GM12864 (cell line): ENCODE measurements at regions not wholly inside any gene's neighbourhood (a gene's known extent, or its start where the extent isn't known, plus 50 kb on each side); places are given as distances from the start of the nearest gene placed in this dataset.

Experiments
- DNase-seq: peaks from one replicate; pipeline ENCODE4 v3.0.0-alpha.2; 2011; ENCODE audit warnings: low read depth
- H3K4me3 ChIP-seq: 2 replicates; pipeline ENCODE4 v1.5.1; 2011; ENCODE audit warnings: mild to moderate bottlenecking, low read depth, low read length, control low read depth
- TF ChIP-seq, protein P1 (sequence below): IDR thresholded peaks from 2 replicates; pipeline ENCODE4 v1.5.1; 2011; ENCODE audit warnings: low read depth, mild to moderate bottlenecking, moderate library complexity, low read length, control low read depth, inconsistent platforms; ENCODE audit errors: missing control alignments

GRCh38 chr13:64531400-64531799 is 2698.7 kb downstream of the PCDH9 start:
- DNase-seq: no peak
- no peak overlapping the region for H3K4me3 ChIP-seq
- TF ChIP-seq, protein P1, sequence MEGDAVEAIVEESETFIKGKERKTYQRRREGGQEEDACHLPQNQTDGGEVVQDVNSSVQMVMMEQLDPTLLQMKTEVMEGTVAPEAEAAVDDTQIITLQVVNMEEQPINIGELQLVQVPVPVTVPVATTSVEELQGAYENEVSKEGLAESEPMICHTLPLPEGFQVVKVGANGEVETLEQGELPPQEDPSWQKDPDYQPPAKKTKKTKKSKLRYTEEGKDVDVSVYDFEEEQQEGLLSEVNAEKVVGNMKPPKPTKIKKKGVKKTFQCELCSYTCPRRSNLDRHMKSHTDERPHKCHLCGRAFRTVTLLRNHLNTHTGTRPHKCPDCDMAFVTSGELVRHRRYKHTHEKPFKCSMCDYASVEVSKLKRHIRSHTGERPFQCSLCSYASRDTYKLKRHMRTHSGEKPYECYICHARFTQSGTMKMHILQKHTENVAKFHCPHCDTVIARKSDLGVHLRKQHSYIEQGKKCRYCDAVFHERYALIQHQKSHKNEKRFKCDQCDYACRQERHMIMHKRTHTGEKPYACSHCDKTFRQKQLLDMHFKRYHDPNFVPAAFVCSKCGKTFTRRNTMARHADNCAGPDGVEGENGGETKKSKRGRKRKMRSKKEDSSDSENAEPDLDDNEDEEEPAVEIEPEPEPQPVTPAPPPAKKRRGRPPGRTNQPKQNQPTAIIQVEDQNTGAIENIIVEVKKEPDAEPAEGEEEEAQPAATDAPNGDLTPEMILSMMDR: no peak

GRCh38 chr13:64529874-64530485 is 2700.2 kb downstream of the PCDH9 start:
- TF ChIP-seq, protein P1: peak; percentile 47
- DNase-seq: no peak

GRCh38 chr13:64528838-64529237 is 2701.3 kb downstream of the PCDH9 start:
- DNase-seq: no peak
- TF ChIP-seq, protein P1: no peak
- no peak overlapping the region for H3K4me3 ChIP-seq

More at GRCh38 chr13:64529874-64530485, 2700.2 kb downstream of the PCDH9 start:
- no peak overlapping the region for H3K4me3 ChIP-seq

DNA sequence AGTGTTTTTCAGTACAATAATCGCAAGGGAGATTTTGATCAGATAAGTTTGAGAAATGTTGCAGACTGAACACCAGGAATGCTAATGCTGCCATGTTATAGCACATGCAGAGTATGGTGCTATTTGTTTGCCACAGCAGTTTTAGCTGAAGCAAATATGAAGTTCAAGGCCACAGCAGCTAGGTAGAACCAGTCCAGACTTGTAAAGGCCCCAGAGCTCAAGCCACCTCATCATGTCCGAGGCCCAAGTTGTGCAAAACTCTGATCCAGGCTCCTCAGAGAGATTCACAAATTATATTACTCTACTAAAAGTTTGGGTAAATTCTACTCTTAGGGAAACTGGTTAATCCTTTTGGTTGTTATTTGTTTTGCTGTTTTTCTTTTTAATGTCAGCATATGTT is 2702.6 kb downstream of the PCDH9 start:
- no peak overlapping the region for H3K4me3 ChIP-seq
- DNase-seq: no peak
- TF ChIP-seq, protein P1: no peak

DNA sequence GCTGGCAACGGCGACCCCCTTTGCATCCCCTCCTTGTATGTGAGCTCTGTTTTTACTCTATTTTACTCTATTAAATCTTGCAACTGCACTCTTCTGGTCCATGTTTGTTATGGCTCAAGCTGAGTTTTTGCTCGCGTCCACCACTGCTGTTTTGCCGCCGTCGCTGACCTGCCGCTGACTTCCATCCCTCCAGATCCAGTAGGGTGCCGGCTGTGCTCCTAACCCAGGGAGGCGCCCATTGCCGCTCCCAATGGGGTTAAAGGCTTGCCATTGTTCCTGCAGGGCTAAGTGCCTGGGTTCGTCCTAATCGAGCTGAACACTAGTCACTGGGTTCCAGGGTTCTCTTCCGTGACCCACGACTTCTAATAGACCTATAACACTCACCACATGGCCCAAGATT is 2704.4 kb downstream of the PCDH9 start:
- TF ChIP-seq, protein P1: no peak
- H3K4me3 ChIP-seq: no peak overlapping the region
- DNase-seq: no peak

GRCh38 chr13:64510747-64511146 is 2719.4 kb downstream of the PCDH9 start:
- H3K4me3 ChIP-seq: no peak overlapping the region
- DNase-seq: no peak
- TF ChIP-seq, protein P1: no peak

DNA sequence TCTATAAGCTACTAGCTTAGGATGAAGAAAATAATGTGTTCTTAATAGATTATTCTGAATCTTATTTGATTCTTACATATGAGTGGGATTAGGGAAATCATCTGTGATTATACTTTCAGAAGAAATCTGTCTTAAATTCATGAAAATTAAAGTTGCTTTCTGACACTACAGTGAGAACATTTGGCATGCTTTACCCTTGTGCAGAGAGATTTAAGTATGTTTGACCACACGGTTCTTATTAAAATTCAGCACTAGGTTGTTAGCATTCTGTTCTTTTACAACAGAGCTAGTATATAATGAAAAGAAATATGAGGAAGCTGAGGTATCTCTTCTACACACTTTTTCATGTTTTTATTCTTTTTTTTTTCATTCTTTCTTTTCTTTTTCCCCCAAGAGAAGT is 2723.9 kb downstream of the PCDH9 start:
- no peak for DNase-seq
- TF ChIP-seq, protein P1: no peak

More for the DNA sequence above, 2723.9 kb downstream of the PCDH9 start:
- no peak overlapping the region for H3K4me3 ChIP-seq
